HepG2 (cell line): ENCODE measurements at regions not wholly inside any gene's neighbourhood (a gene's known extent, or its start where the extent isn't known, plus 50 kb on each side); places are given as distances from the start of the nearest gene placed in this dataset.

ENCODE experiments used
- ATAC-seq: fragments of 200-7000 bp; cut with Tn5 transposase; 3 replicates; pipeline ENCODE4 v1.9.1; 2020; ENCODE audit warnings: mild to moderate bottlenecking, moderate library complexity
- BruUV-seq: library from RNA; stranded (reverse); fragments of 400-500 nt; replicated peaks from 2 replicates; lab custom pipeline; 2021; lab: Mats Ljungman, UMichigan
- CTCF ChIA-PET: fragments of 300-600 bp; formaldehyde crosslinking; extraction: SDS; loops from one replicate; lab custom pipeline; 2021; ENCODE audit warnings: low total read pairs, inconsistent platforms, low intra/inter-chr PET ratio; lab: Yijun Ruan, JAX
- POLR2A ChIA-PET: fragments of 350-600 bp; sonication (Branson Sonifier 250); formaldehyde crosslinking; loops from one replicate; lab custom pipeline; 2020; ENCODE audit warnings: antibody characterized with exemption, inconsistent platforms; lab: Yijun Ruan, JAX
- DNase-seq: peaks from one replicate; pipeline ENCODE4 v3.0.0-alpha.2; 2015; ENCODE audit warnings: low spot score
- FAIRE-seq: peaks from 3 replicates; lab custom pipeline; 2011; peaks lifted over from hg19 to GRCh38; lab: Jason Lieb, UNC
- H2AFZ ChIP-seq: one replicate; pipeline ENCODE4 v1.6.1; 2011; ENCODE audit warnings: low read length, inconsistent platforms
- H3K27ac ChIP-seq: fragments of 300-600 bp; 3 replicates; pipeline ENCODE4 v1.8.0; 2011; ENCODE audit warnings: mixed run types, mild to moderate bottlenecking, mixed read lengths, low read length, inconsistent platforms; ENCODE audit not compliant: insufficient read depth; ENCODE audit errors: extremely low read length
- H3K27me3 ChIP-seq, 2 experiments: fragments of 200-600 bp in 1 of 2; 2 replicates in 1 of 2; 3 replicates in 1 of 2; pipeline versions ENCODE4 v1.6.0 to v1.8.0; 2011; ENCODE audit warnings: low read length in 2 of 2, mild to moderate bottlenecking in 2 of 2, moderate library complexity in 2 of 2, inconsistent platforms in 1 of 2; ENCODE audit not compliant: insufficient read depth in 2 of 2, control insufficient read depth in 1 of 2
- H3K36me3 ChIP-seq, 2 experiments: fragments of 200-600 bp in 1 of 2; replicated peaks in 1 of 2; 2 replicates in 1 of 2; 3 replicates in 1 of 2; pipeline versions ENCODE4 v1.5.1 to v1.8.0; 2011; ENCODE audit warnings: low read length in 2 of 2, inconsistent platforms in 1 of 2; ENCODE audit not compliant: insufficient read depth in 2 of 2, control insufficient read depth in 1 of 2
- H3K4me1 ChIP-seq: 2 replicates; pipeline ENCODE4 v1.5.1; 2012; ENCODE audit warnings: low read length, inconsistent platforms; ENCODE audit not compliant: insufficient read depth
- H3K4me2 ChIP-seq: 2 replicates; pipeline ENCODE4 v1.6.0; 2011; ENCODE audit warnings: low read depth, low read length, inconsistent platforms
- H3K4me3 ChIP-seq, 3 experiments: fragments of 200-600 bp in 1 of 3; sonication (generic), shearing (Covaris generic) in 1 of 3; replicated peaks in 1 of 3; 2 replicates each; pipeline ENCODE4 v1.5.1; 2011 to 2016; ENCODE audit warnings: low read length in 3 of 3, inconsistent platforms in 2 of 3, low read depth in 2 of 3, mild to moderate bottlenecking in 2 of 3, control low read depth in 1 of 3, mixed read lengths in 1 of 3; ENCODE audit not compliant: insufficient read depth in 1 of 3
- H3K79me2 ChIP-seq: one replicate; pipeline ENCODE4 v1.6.1; 2011; ENCODE audit warnings: low read length, inconsistent platforms; ENCODE audit not compliant: insufficient read depth
- H3K9ac ChIP-seq: 2 replicates; pipeline ENCODE4 v1.6.0; 2011; ENCODE audit warnings: mild to moderate bottlenecking, low read depth, low read length, inconsistent platforms; ENCODE audit not compliant: insufficient read depth
- H3K9me3 ChIP-seq: 2 replicates; pipeline ENCODE4 v1.5.1; 2012; ENCODE audit warnings: mild to moderate bottlenecking, low read length
- H4K20me1 ChIP-seq: 2 replicates; pipeline ENCODE4 v1.6.0; 2011; ENCODE audit warnings: inconsistent platforms, mild to moderate bottlenecking, low read length, moderate library complexity; ENCODE audit not compliant: insufficient read depth
- ARID5B ChIP-seq: IDR thresholded peaks from 2 replicates; pipeline ENCODE4 v1.4.0; 2020; ENCODE audit warnings: mild to moderate bottlenecking, missing genetic modification reagents
- FOXP1 ChIP-seq, 2 experiments: fragments of 450-650 bp in 1 of 2; IDR thresholded peaks; 2 replicates each; pipeline ENCODE4 v1.6.1; 2017 to 2018; ENCODE audit warnings: antibody characterized with exemption in 1 of 2
- GPN1 ChIP-seq: sonication (generic); formaldehyde crosslinking; IDR thresholded peaks from 2 replicates; pipeline ENCODE4 v1.5.1; 2020; ENCODE audit warnings: missing genetic modification reagents, borderline replicate concordance
- HNRNPUL1 ChIP-seq: fragments of 200-400 bp; formaldehyde crosslinking; IDR thresholded peaks from 2 replicates; pipeline ENCODE4 v1.6.1; 2017; ENCODE audit warnings: low read depth, mild to moderate bottlenecking, low read length, moderate library complexity
- HOXA9 ChIP-seq: sonication (generic); formaldehyde crosslinking; IDR thresholded peaks from 2 replicates; pipeline ENCODE4 v1.8.1; 2022; ENCODE audit warnings: missing genetic modification reagents, mild to moderate bottlenecking, moderate library complexity, borderline replicate concordance
- JARID2 ChIP-seq: sonication (generic); formaldehyde crosslinking; IDR thresholded peaks from 2 replicates; pipeline ENCODE4 v1.8.1; 2023; ENCODE audit warnings: missing genetic modification reagents, inconsistent platforms; ENCODE audit not compliant: insufficient replicate concordance
- KLF11 ChIP-seq: IDR thresholded peaks from 2 replicates; pipeline ENCODE4 v1.6.1; 2016; ENCODE audit warnings: missing compliant biosample characterization
- MLLT10 ChIP-seq: sonication (generic); formaldehyde crosslinking; IDR thresholded peaks from 2 replicates; pipeline ENCODE4 v1.4.0; 2020; ENCODE audit warnings: missing genetic modification reagents
- MYNN ChIP-seq: sonication (generic); formaldehyde crosslinking; IDR thresholded peaks from 2 replicates; pipeline ENCODE4 v1.4.0; 2020; ENCODE audit warnings: mild to moderate bottlenecking, low read depth, missing genetic modification reagents
- NFATC3 ChIP-seq: sonication (generic); formaldehyde crosslinking; IDR thresholded peaks from 2 replicates; pipeline ENCODE4 v1.5.1; 2020; ENCODE audit warnings: mild to moderate bottlenecking, missing genetic modification reagents
- NKX3-1 ChIP-seq: sonication (generic); formaldehyde crosslinking; IDR thresholded peaks from 2 replicates; pipeline ENCODE4 v1.5.0; 2020; ENCODE audit warnings: missing genetic modification reagents
- PAX8 ChIP-seq: sonication (generic); formaldehyde crosslinking; IDR thresholded peaks from 2 replicates; pipeline ENCODE4 v1.8.0; 2022; ENCODE audit warnings: mild to moderate bottlenecking, missing genetic modification reagents, borderline replicate concordance
- SYNCRIP ChIP-seq: fragments of 200-400 bp; formaldehyde crosslinking; IDR thresholded peaks from 2 replicates; pipeline ENCODE4 v1.6.1; 2018; ENCODE audit warnings: mild to moderate bottlenecking, low read depth, low read length; ENCODE audit not compliant: insufficient read depth
- ZNF496 ChIP-seq: sonication (generic); formaldehyde crosslinking; IDR thresholded peaks from 2 replicates; pipeline ENCODE4 v1.8.1; 2023; ENCODE audit warnings: mild to moderate bottlenecking, moderate library complexity, missing genetic modification reagents; ENCODE audit not compliant: insufficient replicate concordance
- ZNF562 ChIP-seq: sonication (generic); formaldehyde crosslinking; IDR thresholded peaks from 2 replicates; pipeline ENCODE4 v1.8.0; 2022; ENCODE audit warnings: missing genetic modification reagents, borderline replicate concordance
- ZNF629 ChIP-seq: sonication (generic); formaldehyde crosslinking; conservative IDR thresholded peaks from 2 replicates; pipeline ENCODE4 v1.5.0; 2020; ENCODE audit warnings: missing genetic modification reagents
- WGBS: methylation state at CpG from one replicate; pipeline ENCODE4 v1.1.6; 2017; ENCODE audit warnings: low lambda C conversion rate; 5-methylcytosine and 5-hydroxymethylcytosine counted together
- in situ Hi-C: cut with HindIII; loops from 2 replicates; pipeline ENCODE4 v1.10.0; 2017; ENCODE audit warnings: low pct_unique_long_range_greater_than_20kb; ENCODE audit not compliant: extremely low pct_ligation_motif_present
- intact Hi-C: fragments of 100-400 bp; cut with micrococcal nuclease; formaldehyde crosslinking; loops from one replicate; pipeline ENCODE4 v1.10.0; 2022; ENCODE audit not compliant: unreplicated experiment

GRCh38 chr3:72336114-72336651 lies 512.1 kb downstream of the SHQ1 start:
- POLR2A ChIA-PET = no interaction called here
- no peak overlapping the region for H3K4me2 ChIP-seq
- H3K27ac ChIP-seq = no peak overlapping the region
- 0 out of 2 replicates have a peak, but pooled peaks cover 7% of the 10 kb centered on the region for H3K4me1 ChIP-seq
- peak; percentile 63 for TF ChIP-seq ZNF629 (CRISPR knock-in tag)
- TF ChIP-seq HOXA9 = no peak
- no peak for TF ChIP-seq HNRNPUL1
- H3K4me3 ChIP-seq = no peak overlapping the region
- CTCF ChIA-PET = no interaction called here
- ATAC-seq (no peak), DNase-seq (no peak), FAIRE-seq (no peak)
- H3K27me3 ChIP-seq = peaks cover 2 to 5% of the 10 kb centered on the region in 2 experiments; a peak in 1 of 5 replicates
- H3K9ac ChIP-seq = no peak overlapping the region
- H3K9me3 ChIP-seq = no peaks in the 10 kb centered on the region
- no peaks in the 10 kb centered on the region for H3K36me3 ChIP-seq
- intact Hi-C loops (no loop called here), in situ Hi-C loops (no loop called here)
- BruUV-seq = no TSS peak
- WGBS = 73% methylated on average over 7 of the region's 7 CpGs
- no peaks in the 10 kb centered on the region for H4K20me1 ChIP-seq
- H3K79me2 ChIP-seq = no peaks in the 10 kb centered on the region
- H2AFZ ChIP-seq = no peak overlapping the region

DNA sequence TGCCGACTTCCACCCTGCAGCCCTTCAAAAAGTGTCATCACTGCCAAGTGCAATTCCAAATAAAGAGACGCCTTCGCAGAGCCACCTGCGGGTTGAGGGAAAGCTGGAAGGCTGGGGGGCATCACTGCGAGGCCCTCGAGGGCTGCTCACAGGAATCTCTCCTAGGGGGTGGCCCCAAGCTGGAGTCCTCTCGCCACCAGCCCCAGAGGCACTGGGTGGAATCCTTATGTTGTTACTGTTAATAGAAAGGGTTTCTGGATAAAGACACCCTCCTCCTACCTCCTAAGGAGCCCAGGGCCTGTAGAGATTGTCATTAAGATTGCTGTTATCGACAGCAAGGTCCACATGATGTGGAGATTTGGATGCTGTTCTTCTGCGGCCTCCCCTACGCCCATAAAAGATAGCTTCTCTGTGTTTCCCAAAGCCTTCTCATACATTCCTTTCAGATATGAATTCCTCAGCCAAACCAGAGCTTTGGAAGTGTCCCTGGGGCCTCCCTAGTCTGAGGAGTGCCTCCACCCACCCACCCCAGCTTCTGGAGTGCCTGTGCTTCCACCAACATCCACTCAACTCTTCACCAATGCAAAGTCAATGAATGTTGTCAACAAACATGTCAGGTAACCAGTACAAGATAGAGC lies 512.7 kb downstream of the SHQ1 start:
- ATAC-seq = no peak
- Histone ChIP-seq H3K9ac (no peak overlapping the region), H3K36me3 (no peaks in the 10 kb centered on the region), H3K4me3 (no peak overlapping the region), H3K4me1 (0 out of 2 replicates have a peak, but pooled peaks cover 7% of the 10 kb centered on the region), H3K27me3 (peaks cover 2 to 5% of the 10 kb centered on the region in 2 experiments; a peak in 1 of 5 replicates), H3K9me3 (no peaks in the 10 kb centered on the region), H3K79me2 (no peaks in the 10 kb centered on the region), H4K20me1 (no peaks in the 10 kb centered on the region), H3K27ac (no peak overlapping the region), H3K4me2 (no peak overlapping the region), H2AFZ (no peak overlapping the region)
- BruUV-seq = no TSS peak
- WGBS = 69% methylated on average over 9 of the region's 10 CpGs
- ChIA-PET POLR2A (no interaction called here), CTCF (no interaction called here)
- no peak for FAIRE-seq
- DNase-seq = no peak
- intact Hi-C loops (no loop called here), in situ Hi-C loops (no loop called here)
- TF ChIP-seq NKX3-1 (CRISPR knock-in tag) (no peak), MLLT10 (no peak), FOXP1 (IDR thresholded peaks at IDR 0.05) (no peak), FOXP1 (CRISPR knock-in tag; IDR thresholded peaks at IDR 0.05) (no peak), ZNF562 (CRISPR knock-in tag) (no peak), ZNF496 (CRISPR knock-in tag) (no peak), MYNN (CRISPR knock-in tag) (no peak), PAX8 (CRISPR knock-in tag) (no peak), JARID2 (CRISPR knock-in tag) (no peak), GPN1 (CRISPR knock-in tag) (no peak), KLF11 (CRISPR knock-in tag) (no peak), SYNCRIP (no peak), ARID5B (CRISPR knock-in tag) (no peak), NFATC3 (CRISPR knock-in tag) (no peak)
